IMR-90 (cell line): ENCODE measurements at regions not wholly inside any gene's neighbourhood (a gene's known extent, or its start where the extent isn't known, plus 50 kb on each side); places are given as distances from the start of the nearest gene placed in this dataset.

ENCODE experiments used
- ATAC-seq: fragments of 200-7000 bp; cut with Tn5 transposase; 2 replicates; pipeline ENCODE4 v1.9.1; 2020; ENCODE audit warnings: low read depth, mild to moderate bottlenecking, moderate library complexity
- BruUV-seq: library from RNA; stranded (reverse); fragments of 400-500 nt; replicated peaks from 2 replicates; lab custom pipeline; 2021; lab: Mats Ljungman, UMichigan
- CTCF ChIA-PET: fragments of 300-600 bp; formaldehyde crosslinking; extraction: SDS; loops from one replicate; lab custom pipeline; 2021; ENCODE audit warnings: antibody characterized with exemption; lab: Yijun Ruan, JAX
- POLR2A ChIA-PET: fragments of 300-600 bp; sonication (Branson Sonifier 250); formaldehyde crosslinking; loops from one replicate; lab custom pipeline; 2022; ENCODE audit warnings: antibody characterized with exemption; ENCODE audit not compliant: unreplicated experiment; lab: Charles Lee
- DNase-seq: peaks from one replicate; pipeline ENCODE4 v3.0.0; 2013
- H2AFZ ChIP-seq: replicated peaks from 2 replicates; pipeline ENCODE3; 2013; ENCODE audit warnings: low read length, mild to moderate bottlenecking; ENCODE audit not compliant: poor library complexity
- H2AK5ac ChIP-seq: 2 replicates; pipeline ENCODE4 v1.6.1; 2013; ENCODE audit warnings: low read depth, low read length, inconsistent platforms
- H2AK9ac ChIP-seq: replicated peaks from 2 replicates; pipeline ENCODE3; 2013; ENCODE audit warnings: mild to moderate bottlenecking, low read depth, low read length, moderate library complexity; ENCODE audit not compliant: poor library complexity
- H2BK120ac ChIP-seq: 2 replicates; pipeline ENCODE4 v1.6.1; 2013; ENCODE audit warnings: low read depth, low read length, inconsistent platforms
- H2BK15ac ChIP-seq: 3 replicates; pipeline ENCODE4 v1.6.1; 2013; ENCODE audit warnings: low read depth, low read length, inconsistent platforms
- H2BK20ac ChIP-seq: 2 replicates; pipeline ENCODE4 v1.6.1; 2013; ENCODE audit warnings: low read depth, mild to moderate bottlenecking, inconsistent platforms, low read length, moderate library complexity
- H2BK5ac ChIP-seq: 2 replicates; pipeline ENCODE4 v1.6.1; 2013; ENCODE audit warnings: mild to moderate bottlenecking, low read depth, low read length, inconsistent platforms; ENCODE audit not compliant: poor library complexity, severe bottlenecking
- H3K14ac ChIP-seq: replicated peaks from 2 replicates; pipeline ENCODE4 v1.6.1; 2013; ENCODE audit warnings: low read depth, low read length, inconsistent platforms
- H3K18ac ChIP-seq: 2 replicates; pipeline ENCODE4 v1.6.1; 2013; ENCODE audit warnings: low read depth, low read length, control low read depth
- H3K23ac ChIP-seq: 2 replicates; pipeline ENCODE4 v1.6.1; 2013; ENCODE audit warnings: low read depth, low read length, inconsistent platforms
- H3K27ac ChIP-seq: 2 replicates; pipeline ENCODE4 v1.5.1; 2013; ENCODE audit warnings: mild to moderate bottlenecking, control low read depth, low read length; ENCODE audit not compliant: insufficient read depth
- H3K27me3 ChIP-seq: 2 replicates; pipeline ENCODE4 v1.6.1; 2013; ENCODE audit warnings: low read length; ENCODE audit not compliant: control insufficient read depth, insufficient read depth
- H3K36me3 ChIP-seq: 2 replicates; pipeline ENCODE4 v1.6.1; 2013; ENCODE audit warnings: low read length, mixed read lengths; ENCODE audit not compliant: control insufficient read depth, insufficient read depth
- H3K4ac ChIP-seq: 2 replicates; pipeline ENCODE4 v1.6.1; 2013; ENCODE audit warnings: low read depth, low read length, inconsistent platforms
- H3K4me1 ChIP-seq: 2 replicates; pipeline ENCODE4 v1.6.1; 2013; ENCODE audit warnings: low read length, mixed read lengths; ENCODE audit not compliant: control insufficient read depth, insufficient read depth
- H3K4me2 ChIP-seq: 2 replicates; pipeline ENCODE4 v1.6.1; 2013; ENCODE audit warnings: low read depth, mild to moderate bottlenecking, control low read depth, low read length, moderate library complexity
- H3K4me3 ChIP-seq: 2 replicates; pipeline ENCODE4 v1.5.1; 2013; ENCODE audit warnings: low read depth, mild to moderate bottlenecking, control low read depth, low read length, moderate library complexity; ENCODE audit not compliant: insufficient read depth
- H3K56ac ChIP-seq: 2 replicates; pipeline ENCODE4 v1.6.1; 2013; ENCODE audit warnings: low read length, inconsistent platforms; ENCODE audit not compliant: insufficient read depth; ENCODE audit errors: extremely low read depth
- H3K79me1 ChIP-seq, 2 experiments: 2 replicates each; pipeline ENCODE4 v1.6.1; 2013; ENCODE audit warnings: low read length in 2 of 2, inconsistent platforms in 1 of 2, low read depth in 1 of 2
- H3K9ac ChIP-seq: 2 replicates; pipeline ENCODE4 v1.6.1; 2013; ENCODE audit warnings: low read depth, low read length, control low read depth
- H3K9me1 ChIP-seq: 2 replicates; pipeline ENCODE4 v1.6.1; 2013; ENCODE audit warnings: low read length, inconsistent platforms; ENCODE audit not compliant: insufficient read depth
- H3K9me3 ChIP-seq: 2 replicates; pipeline ENCODE4 v1.6.1; 2013; ENCODE audit warnings: low read length; ENCODE audit not compliant: control insufficient read depth, insufficient read depth
- H4K20me1 ChIP-seq: 2 replicates; pipeline ENCODE4 v1.6.1; 2013; ENCODE audit warnings: low read length, inconsistent platforms; ENCODE audit not compliant: insufficient read depth
- H4K5ac ChIP-seq: 2 replicates; pipeline ENCODE4 v1.6.1; 2013; ENCODE audit warnings: mild to moderate bottlenecking, low read depth, low read length, control low read depth
- H4K8ac ChIP-seq, 2 experiments: 2 replicates each; pipeline ENCODE4 v1.6.1; 2013; ENCODE audit warnings: low read depth in 2 of 2, low read length in 2 of 2, control low read depth in 1 of 2, inconsistent platforms in 1 of 2
- H4K91ac ChIP-seq: 2 replicates; pipeline ENCODE4 v1.6.1; 2013; ENCODE audit warnings: low read depth, low read length, inconsistent platforms; ENCODE audit not compliant: insufficient read depth
- BHLHE40 ChIP-seq: fragments of 150-350 bp; IDR thresholded peaks from 2 replicates; pipeline ENCODE4 v1.6.1; 2016; ENCODE audit warnings: mild to moderate bottlenecking, low read depth, low read length
- CEBPB ChIP-seq: IDR thresholded peaks from 2 replicates; pipeline ENCODE4 v1.6.1; 2012; ENCODE audit warnings: low read depth, low read length, improper control_type of control experiment
- CHD1 ChIP-seq: IDR thresholded peaks from 2 replicates; pipeline ENCODE4 v1.6.1; 2012; ENCODE audit warnings: low read depth, low read length, improper control_type of control experiment
- FOS ChIP-seq: fragments of 150-350 bp; IDR thresholded peaks from 2 replicates; pipeline ENCODE4 v1.6.1; 2016; ENCODE audit warnings: low read depth, low read length
- MAFK ChIP-seq: IDR thresholded peaks from 2 replicates; pipeline ENCODE4 v1.6.1; 2012; ENCODE audit warnings: low read depth, low read length, improper control_type of control experiment
- MAZ ChIP-seq: IDR thresholded peaks from 2 replicates; pipeline ENCODE4 v1.6.1; 2012; ENCODE audit warnings: low read depth, mild to moderate bottlenecking, low read length, improper control_type of control experiment, moderate library complexity, borderline replicate concordance
- MXI1 ChIP-seq: IDR thresholded peaks from 2 replicates; pipeline ENCODE4 v1.6.1; 2012; ENCODE audit warnings: low read depth, mild to moderate bottlenecking, low read length, moderate library complexity, borderline replicate concordance
- NFE2L2 ChIP-seq: fragments of 150-350 bp; IDR thresholded peaks from 2 replicates; pipeline ENCODE4 v1.6.1; 2016; ENCODE audit warnings: low read depth, mild to moderate bottlenecking, low read length
- POLR2A ChIP-seq: IDR thresholded peaks from 2 replicates; pipeline ENCODE4 v1.6.1; 2012; ENCODE audit warnings: mild to moderate bottlenecking, low read depth, low read length
- RAD21 ChIP-seq: IDR thresholded peaks from 2 replicates; pipeline ENCODE4 v1.6.1; 2012; ENCODE audit warnings: low read length, improper control_type of control experiment
- RCOR1 ChIP-seq: IDR thresholded peaks from 2 replicates; pipeline ENCODE4 v1.6.1; 2012; ENCODE audit warnings: mild to moderate bottlenecking, low read length, improper control_type of control experiment; ENCODE audit not compliant: insufficient replicate concordance
- RFX5 ChIP-seq: IDR thresholded peaks from 2 replicates; pipeline ENCODE4 v1.8.0; 2012; ENCODE audit warnings: low read depth, mild to moderate bottlenecking, low read length, moderate library complexity
- SMC3 ChIP-seq: fragments of 150-350 bp; IDR thresholded peaks from 2 replicates; pipeline ENCODE4 v1.6.1; 2016; ENCODE audit warnings: low read depth, mild to moderate bottlenecking, antibody characterized with exemption, low read length, moderate library complexity
- WGBS, 2 experiments: methylation state at CpG; one replicate each; pipeline versions ENCODE4 v1.1.5 to v1.1.7; 2013; ENCODE audit warnings: missing lambda C conversion rate in 2 of 2; ENCODE audit not compliant: insufficient read length in 1 of 2; ENCODE audit errors: extremely low coverage in 2 of 2; 5-methylcytosine and 5-hydroxymethylcytosine counted together
- dilution Hi-C: fragments of 300-500 bp; cut with HindIII; formaldehyde crosslinking; loops from one replicate; pipeline ENCODE4 v1.14.3; 2018; ENCODE audit warnings: low sequenced_read_pairs; ENCODE audit not compliant: unreplicated experiment
- in situ Hi-C: fragments of 300-500 bp; cut with MboI; formaldehyde crosslinking; loops from 3 replicates; pipeline ENCODE4 v1.14.3; 2019; ENCODE audit warnings: low sequenced_read_pairs, inconsistent platforms, mixed read lengths
- intact Hi-C: fragments of 100-400 bp; cut with micrococcal nuclease; formaldehyde crosslinking; loops from 2 replicates; pipeline ENCODE4 v1.10.0; 2022
- TF ChIP-seq, protein P1 (sequence below): conservative IDR thresholded peaks from 2 replicates; pipeline ENCODE4 v1.5.1; 2012; ENCODE audit warnings: mild to moderate bottlenecking, low read depth, low read length, improper control_type of control experiment
- TF ChIP-seq, protein P2 (sequence below): fragments of 150-350 bp; IDR thresholded peaks from 2 replicates; pipeline ENCODE4 v1.6.1; 2016; ENCODE audit warnings: low read depth, mild to moderate bottlenecking, low read length, moderate library complexity, borderline replicate concordance
- TF ChIP-seq, protein P3 (sequence below): fragments of 150-350 bp; IDR thresholded peaks from 2 replicates; pipeline ENCODE4 v1.6.1; 2017; ENCODE audit warnings: mild to moderate bottlenecking, antibody characterized with exemption, low read length, low read depth

DNA sequence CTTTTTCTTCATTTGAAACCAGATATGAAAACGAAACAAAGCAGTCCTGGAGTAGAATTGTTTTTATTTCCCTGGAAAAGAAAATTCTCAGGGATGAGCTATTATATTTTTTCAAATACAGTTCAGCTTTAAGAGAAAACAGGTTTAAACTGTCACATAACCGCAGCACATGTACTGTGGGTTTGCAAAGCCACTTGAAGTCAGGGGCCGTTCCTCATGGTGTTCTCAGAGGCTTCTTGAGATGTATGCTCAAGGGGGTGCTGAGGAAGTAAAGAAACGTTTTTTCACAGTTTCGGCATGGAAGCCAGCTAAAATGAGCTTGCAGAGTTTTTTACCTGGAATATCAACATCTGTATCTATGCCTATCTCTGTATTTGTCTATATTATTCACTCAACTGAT is 225.3 kb downstream of the MC4R start:
- in situ Hi-C loops = no loop called here
- no peak for TF ChIP-seq POLR2A
- TF ChIP-seq MAZ = no peak
- TF ChIP-seq RAD21 = no peak
- TF ChIP-seq, protein P1, sequence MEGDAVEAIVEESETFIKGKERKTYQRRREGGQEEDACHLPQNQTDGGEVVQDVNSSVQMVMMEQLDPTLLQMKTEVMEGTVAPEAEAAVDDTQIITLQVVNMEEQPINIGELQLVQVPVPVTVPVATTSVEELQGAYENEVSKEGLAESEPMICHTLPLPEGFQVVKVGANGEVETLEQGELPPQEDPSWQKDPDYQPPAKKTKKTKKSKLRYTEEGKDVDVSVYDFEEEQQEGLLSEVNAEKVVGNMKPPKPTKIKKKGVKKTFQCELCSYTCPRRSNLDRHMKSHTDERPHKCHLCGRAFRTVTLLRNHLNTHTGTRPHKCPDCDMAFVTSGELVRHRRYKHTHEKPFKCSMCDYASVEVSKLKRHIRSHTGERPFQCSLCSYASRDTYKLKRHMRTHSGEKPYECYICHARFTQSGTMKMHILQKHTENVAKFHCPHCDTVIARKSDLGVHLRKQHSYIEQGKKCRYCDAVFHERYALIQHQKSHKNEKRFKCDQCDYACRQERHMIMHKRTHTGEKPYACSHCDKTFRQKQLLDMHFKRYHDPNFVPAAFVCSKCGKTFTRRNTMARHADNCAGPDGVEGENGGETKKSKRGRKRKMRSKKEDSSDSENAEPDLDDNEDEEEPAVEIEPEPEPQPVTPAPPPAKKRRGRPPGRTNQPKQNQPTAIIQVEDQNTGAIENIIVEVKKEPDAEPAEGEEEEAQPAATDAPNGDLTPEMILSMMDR = no peak
- no peak for TF ChIP-seq NFE2L2
- TF ChIP-seq, protein P2, sequence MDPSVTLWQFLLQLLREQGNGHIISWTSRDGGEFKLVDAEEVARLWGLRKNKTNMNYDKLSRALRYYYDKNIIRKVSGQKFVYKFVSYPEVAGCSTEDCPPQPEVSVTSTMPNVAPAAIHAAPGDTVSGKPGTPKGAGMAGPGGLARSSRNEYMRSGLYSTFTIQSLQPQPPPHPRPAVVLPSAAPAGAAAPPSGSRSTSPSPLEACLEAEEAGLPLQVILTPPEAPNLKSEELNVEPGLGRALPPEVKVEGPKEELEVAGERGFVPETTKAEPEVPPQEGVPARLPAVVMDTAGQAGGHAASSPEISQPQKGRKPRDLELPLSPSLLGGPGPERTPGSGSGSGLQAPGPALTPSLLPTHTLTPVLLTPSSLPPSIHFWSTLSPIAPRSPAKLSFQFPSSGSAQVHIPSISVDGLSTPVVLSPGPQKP = no peak
- TF ChIP-seq CEBPB = no peak
- no peak for TF ChIP-seq RFX5
- TF ChIP-seq, protein P3, sequence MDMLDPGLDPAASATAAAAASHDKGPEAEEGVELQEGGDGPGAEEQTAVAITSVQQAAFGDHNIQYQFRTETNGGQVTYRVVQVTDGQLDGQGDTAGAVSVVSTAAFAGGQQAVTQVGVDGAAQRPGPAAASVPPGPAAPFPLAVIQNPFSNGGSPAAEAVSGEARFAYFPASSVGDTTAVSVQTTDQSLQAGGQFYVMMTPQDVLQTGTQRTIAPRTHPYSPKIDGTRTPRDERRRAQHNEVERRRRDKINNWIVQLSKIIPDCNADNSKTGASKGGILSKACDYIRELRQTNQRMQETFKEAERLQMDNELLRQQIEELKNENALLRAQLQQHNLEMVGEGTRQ = no peak
- TF ChIP-seq MAFK = no peak
- TF ChIP-seq CHD1 = no peak
- no peak for TF ChIP-seq RCOR1
- no peak for TF ChIP-seq SMC3
- TF ChIP-seq MXI1 = no peak
- TF ChIP-seq FOS = no peak
- no peak for TF ChIP-seq BHLHE40
- Histone ChIP-seq H3K36me3 (no peaks in the 10 kb centered on the region), H4K5ac (no peak overlapping the region), H3K9me1 (no peaks in the 10 kb centered on the region), H3K14ac (no peak overlapping the region), H3K27ac (no peak overlapping the region), H2AFZ (no peak overlapping the region), H2BK20ac (no peak overlapping the region), H3K79me1 (no peaks in the 10 kb centered on the region), H3K4me2 (no peak overlapping the region), H2BK120ac (no peak overlapping the region), H4K20me1 (no peaks in the 10 kb centered on the region), H2AK9ac (no peak overlapping the region), H3K9ac (no peak overlapping the region), H2BK15ac (no peak overlapping the region), H3K9me3 (no peaks in the 10 kb centered on the region), H2AK5ac (no peak overlapping the region), H3K4me3 (no peak overlapping the region), H3K4me1 (no peaks in the 10 kb centered on the region), H4K8ac (no peak overlapping the region), H3K56ac (no peak overlapping the region), H4K91ac (no peak overlapping the region), H2BK5ac (no peak overlapping the region), H3K23ac (no peak overlapping the region), H3K27me3 (no peaks in the 10 kb centered on the region), H3K18ac (no peak overlapping the region), H3K4ac (no peak overlapping the region)
- ATAC-seq = no peak
- BruUV-seq = no TSS peak
- dilution Hi-C loops = no loop called here
- 63% methylated on average over 2 of the region's 5 CpGs; no CpG with 5 or more reads in 1 of the 2 experiments for WGBS, 2 experiments
- CTCF ChIA-PET = interaction anchor here (0.7 kb wide), 1 partner anchor 151 kb away, joined by 3 read pairs; no protein-coding TSS in a partner anchor
- DNase-seq = no peak
- intact Hi-C loops = no loop called here
- POLR2A ChIA-PET = no interaction called here
